Fibroblast of lung (primary cell): ENCODE measurements at regions not wholly inside any gene's neighbourhood (a gene's known extent, or its start where the extent isn't known, plus 50 kb on each side); places are given as distances from the start of the nearest gene placed in this dataset.

ENCODE experiments used
- CTCF ChIP-seq, 2 donors: IDR thresholded peaks in 1 of 2; conservative IDR thresholded peaks in 1 of 2; 1 replicate in 1 of 2; 2 replicates in 1 of 2; pipeline ENCODE4 v1.5.1; 2011 to 2012; ENCODE audit warnings: low read length in 2 of 2, control low read depth in 1 of 2, inconsistent platforms in 1 of 2, low read depth in 1 of 2, mild to moderate bottlenecking in 1 of 2
- EZH2 ChIP-seq: IDR thresholded peaks from 2 replicates; pipeline ENCODE4 v1.5.1; 2012; ENCODE audit warnings: low read length, control low read depth, mild to moderate bottlenecking; ENCODE audit errors: missing control alignments

- TF ChIP-seq EZH2 (no peak), CTCF (conservative IDR thresholded peaks at IDR 0.05 in 1 of 2, IDR thresholded peaks at IDR 0.05 in 1 of 2; ENCODE audit: low read depth in 1 of 2, low read length in 2 of 2) (no peak)
Observed at GRCh38 chr6:27076116-27076515, 171.4 kb upstream of the PRSS16 start.
